HCT116 (cell line): ENCODE measurements at regions not wholly inside any gene's neighbourhood (a gene's known extent, or its start where the extent isn't known, plus 50 kb on each side); places are given as distances from the start of the nearest gene placed in this dataset.

Experiments used
- ATAC-seq: fragments of 200-7000 bp; cut with Tn5 transposase; 2 replicates; pipeline ENCODE4 v1.9.1; 2020; ENCODE audit warnings: mild to moderate bottlenecking, moderate library complexity
- BruUV-seq: library from RNA; stranded (reverse); fragments of 400-500 nt; replicated peaks from 2 replicates; lab custom pipeline; 2021; lab: Mats Ljungman, UMichigan
- CTCF ChIA-PET: fragments of 300-600 bp; sonication (Branson Sonifier 250); formaldehyde crosslinking; loops from one replicate; lab custom pipeline; 2021; ENCODE audit warnings: antibody characterized with exemption; lab: Charles Lee
- POLR2A ChIA-PET: fragments of 300-600, 350-600 bp; sonication (Branson Sonifier 250); formaldehyde crosslinking; loops from one replicate; lab custom pipeline; 2021; ENCODE audit warnings: antibody characterized with exemption; lab: Charles Lee
- RAD21 ChIA-PET, 2 experiments: fragments of 300-600 bp; sonication (Branson Sonifier 250); formaldehyde crosslinking; loops; one replicate each; lab custom pipeline; 2023; ENCODE audit warnings: low total read pairs in 2 of 2; ENCODE audit not compliant: uncharacterized antibody in 2 of 2, unreplicated experiment in 2 of 2, low non-redundant PET in 1 of 2; lab: Charles Lee
- DNase-seq: peaks from one replicate; pipeline ENCODE4 v3.0.0-alpha.2; 2010; ENCODE audit warnings: low read depth, low spot score
- H2AFZ ChIP-seq: fragments of 200-600 bp; shearing (Covaris generic), sonication (generic); 2 replicates; pipeline ENCODE4 v1.6.1; 2017; ENCODE audit warnings: low read depth, mixed run types, mixed read lengths, antibody characterized with exemption, low read length; ENCODE audit not compliant: poor library complexity, severe bottlenecking
- H3K27ac ChIP-seq: 2 replicates; pipeline ENCODE4 v1.5.1; 2012; ENCODE audit warnings: low read depth, low read length
- H3K27me3 ChIP-seq: fragments of 200-600 bp; sonication (generic); 2 replicates; pipeline ENCODE4 v1.6.1; 2016; ENCODE audit warnings: mixed run types, low read length, mixed read lengths; ENCODE audit not compliant: insufficient read depth
- H3K36me3 ChIP-seq, 2 experiments: fragments of 200-500 bp in 1 of 2; fragments of 200-600 bp in 1 of 2; sonication (Bioruptor generic) in 1 of 2; sonication (generic) in 1 of 2; 2 replicates each; pipeline versions ENCODE4 v1.5.1 to v1.6.1; 2014 to 2016; ENCODE audit warnings: low read length in 2 of 2, inconsistent platforms in 1 of 2, mixed read lengths in 1 of 2, mixed run types in 1 of 2; ENCODE audit not compliant: insufficient read depth in 2 of 2, control insufficient read depth in 1 of 2
- H3K4me1 ChIP-seq, 2 experiments: fragments of 200-600 bp in 1 of 2; sonication (generic) in 1 of 2; 2 replicates each; pipeline versions ENCODE4 v1.5.1 to v1.6.1; 2012 to 2017; ENCODE audit warnings: low read length in 2 of 2, inconsistent platforms in 1 of 2, mild to moderate bottlenecking in 1 of 2, mixed read lengths in 1 of 2, mixed run types in 1 of 2, moderate library complexity in 1 of 2; ENCODE audit not compliant: insufficient read depth in 2 of 2, control insufficient read depth in 1 of 2
- H3K4me2 ChIP-seq: fragments of 200-600 bp; sonication (generic); 2 replicates; pipeline ENCODE4 v1.6.1; 2017; ENCODE audit warnings: mixed run types, low read length, mixed read lengths
- H3K4me3 ChIP-seq, 2 experiments: fragments of 200-600 bp in 1 of 2; sonication (generic) in 1 of 2; replicated peaks in 1 of 2; 2 replicates each; pipeline ENCODE4 v1.5.1; 2011 to 2016; ENCODE audit warnings: low read length in 2 of 2, control low read depth in 1 of 2, low read depth in 1 of 2, mild to moderate bottlenecking in 1 of 2, mixed read lengths in 1 of 2, mixed run types in 1 of 2
- H3K79me2 ChIP-seq: fragments of 200-600 bp; sonication (generic); 2 replicates; pipeline ENCODE4 v1.6.1; 2017; ENCODE audit warnings: mild to moderate bottlenecking, mixed run types, low read length, moderate library complexity, mixed read lengths; ENCODE audit not compliant: insufficient read depth
- H3K9ac ChIP-seq: fragments of 200-600 bp; sonication (generic); 2 replicates; pipeline ENCODE4 v1.6.1; 2016; ENCODE audit warnings: low read length, mixed read lengths
- H3K9me2 ChIP-seq: fragments of 200-600 bp; sonication (generic), shearing (Covaris generic); 2 replicates; pipeline ENCODE4 v1.6.1; 2017; ENCODE audit warnings: mixed run types, mild to moderate bottlenecking, moderate library complexity; ENCODE audit not compliant: insufficient read depth
- H3K9me3 ChIP-seq, 2 experiments: fragments of 200-500 bp in 1 of 2; fragments of 200-600 bp in 1 of 2; sonication (Bioruptor generic) in 1 of 2; sonication (generic) in 1 of 2; 2 replicates each; pipeline ENCODE4 v1.6.1; 2014 to 2017; ENCODE audit warnings: low read length in 2 of 2, mixed read lengths in 2 of 2, inconsistent platforms in 1 of 2, low read depth in 1 of 2, mild to moderate bottlenecking in 1 of 2, mixed run types in 1 of 2, moderate library complexity in 1 of 2; ENCODE audit not compliant: control insufficient read depth in 1 of 2, insufficient read depth in 1 of 2
- H4K20me1 ChIP-seq: fragments of 200-600 bp; sonication (generic), shearing (Covaris generic); 2 replicates; pipeline ENCODE4 v1.6.1; 2017; ENCODE audit warnings: mixed run types, mild to moderate bottlenecking, moderate library complexity; ENCODE audit not compliant: insufficient read depth
- CBX3 ChIP-seq: IDR thresholded peaks from 2 replicates; pipeline ENCODE4 v1.6.1; 2012; ENCODE audit warnings: low read depth
- CEBPB ChIP-seq: IDR thresholded peaks from 2 replicates; pipeline ENCODE4 v1.6.1; 2012; ENCODE audit warnings: low read depth
- CTCF ChIP-seq, 3 experiments: fragments of 200-600 bp in 1 of 3; sonication (generic) in 1 of 3; IDR thresholded peaks in 2 of 3; conservative IDR thresholded peaks in 1 of 3; 2 replicates each; pipeline ENCODE4 v1.5.1; 2012 to 2017; ENCODE audit warnings: low read depth in 2 of 3, low read length in 2 of 3, antibody characterized with exemption in 1 of 3, borderline replicate concordance in 1 of 3, control low read depth in 1 of 3, mild to moderate bottlenecking in 1 of 3, mixed read lengths in 1 of 3, mixed run types in 1 of 3, moderate library complexity in 1 of 3; ENCODE audit not compliant: insufficient read depth in 1 of 3
- ELF1 ChIP-seq: IDR thresholded peaks from 2 replicates; pipeline ENCODE4 v1.6.1; 2012; ENCODE audit warnings: low read depth, borderline replicate concordance
- EZH2 ChIP-seq: fragments of 200-600 bp; sonication (generic); IDR thresholded peaks from 2 replicates; pipeline ENCODE4 v1.6.1; 2017; ENCODE audit warnings: antibody characterized with exemption, mixed run types
- EZH2phosphoT487 ChIP-seq: fragments of 200-600 bp; IDR thresholded peaks from 2 replicates; pipeline ENCODE4 v1.6.1; 2018; ENCODE audit warnings: antibody characterized with exemption, borderline replicate concordance
- JUND ChIP-seq: IDR thresholded peaks from 2 replicates; pipeline ENCODE4 v1.6.1; 2012
- MAX ChIP-seq: IDR thresholded peaks from 2 replicates; pipeline ENCODE4 v1.6.1; 2012
- POLR2A ChIP-seq: IDR thresholded peaks from 2 replicates; pipeline ENCODE4 v1.7.0; 2011; ENCODE audit warnings: borderline replicate concordance; ENCODE audit not compliant: insufficient read depth, insufficient read length; ENCODE audit errors: extremely low read depth
- POLR2AphosphoS5 ChIP-seq: IDR thresholded peaks from 2 replicates; pipeline ENCODE4 v1.6.1; 2011; ENCODE audit warnings: mild to moderate bottlenecking, low read depth, low read length, moderate library complexity
- RAD21 ChIP-seq: IDR thresholded peaks from 2 replicates; pipeline ENCODE4 v1.6.1; 2012; ENCODE audit warnings: low read depth, mild to moderate bottlenecking
- SIN3A ChIP-seq: IDR thresholded peaks from 2 replicates; pipeline ENCODE4 v1.6.1; 2012; ENCODE audit warnings: low read depth
- SP1 ChIP-seq: IDR thresholded peaks from 2 replicates; pipeline ENCODE4 v1.6.1; 2012; ENCODE audit warnings: low read depth
- SRF ChIP-seq: IDR thresholded peaks from 2 replicates; pipeline ENCODE4 v1.6.1; 2012; ENCODE audit warnings: low read depth
- YY1 ChIP-seq: IDR thresholded peaks from 2 replicates; pipeline ENCODE4 v1.6.1; 2011; ENCODE audit warnings: low read length, low read depth, moderate library complexity, mild to moderate bottlenecking; ENCODE audit not compliant: insufficient replicate concordance; ENCODE audit errors: extremely low read depth
- ZBTB33 ChIP-seq: IDR thresholded peaks from 2 replicates; pipeline ENCODE4 v1.6.1; 2011; ENCODE audit warnings: mild to moderate bottlenecking, low read length, moderate library complexity; ENCODE audit not compliant: insufficient replicate concordance; ENCODE audit errors: extremely low read depth
- ZFX ChIP-seq: fragments of 450-650 bp; IDR thresholded peaks from 2 replicates; pipeline ENCODE4 v1.6.1; 2017
- ZNF274 ChIP-seq: fragments of 200-500 bp; sonication (Bioruptor generic); IDR thresholded peaks from 2 replicates; pipeline ENCODE4 v1.6.1; 2014; ENCODE audit warnings: mild to moderate bottlenecking, low read depth, low read length, inconsistent platforms
- intact Hi-C: fragments of 100-400 bp; cut with micrococcal nuclease; formaldehyde crosslinking; loops from 2 replicates; pipeline ENCODE4 v1.10.0; 2022
- TF ChIP-seq, protein P1 (sequence below): IDR thresholded peaks from 2 replicates; pipeline ENCODE4 v1.6.1; 2012
- TF ChIP-seq, protein P2 (sequence below): IDR thresholded peaks from 2 replicates; pipeline ENCODE4 v1.6.1; 2012; ENCODE audit warnings: low read depth

GRCh38 chr18:47691611-47692010 lies 238.8 kb downstream of the SMAD2 start:
- CTCF ChIA-PET: no interaction called here
- H3K36me3 ChIP-seq: no peaks in the 10 kb centered on the region
- H3K4me3 ChIP-seq: no peak overlapping the region
- RAD21 ChIA-PET: no interaction called here
- TF ChIP-seq CBX3: no peak
- TF ChIP-seq, protein P1, sequence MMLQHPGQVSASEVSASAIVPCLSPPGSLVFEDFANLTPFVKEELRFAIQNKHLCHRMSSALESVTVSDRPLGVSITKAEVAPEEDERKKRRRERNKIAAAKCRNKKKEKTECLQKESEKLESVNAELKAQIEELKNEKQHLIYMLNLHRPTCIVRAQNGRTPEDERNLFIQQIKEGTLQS: no peak
- TF ChIP-seq RAD21: no peak
- no peak for TF ChIP-seq MAX
- no peak for TF ChIP-seq EZH2
- TF ChIP-seq, protein P2, sequence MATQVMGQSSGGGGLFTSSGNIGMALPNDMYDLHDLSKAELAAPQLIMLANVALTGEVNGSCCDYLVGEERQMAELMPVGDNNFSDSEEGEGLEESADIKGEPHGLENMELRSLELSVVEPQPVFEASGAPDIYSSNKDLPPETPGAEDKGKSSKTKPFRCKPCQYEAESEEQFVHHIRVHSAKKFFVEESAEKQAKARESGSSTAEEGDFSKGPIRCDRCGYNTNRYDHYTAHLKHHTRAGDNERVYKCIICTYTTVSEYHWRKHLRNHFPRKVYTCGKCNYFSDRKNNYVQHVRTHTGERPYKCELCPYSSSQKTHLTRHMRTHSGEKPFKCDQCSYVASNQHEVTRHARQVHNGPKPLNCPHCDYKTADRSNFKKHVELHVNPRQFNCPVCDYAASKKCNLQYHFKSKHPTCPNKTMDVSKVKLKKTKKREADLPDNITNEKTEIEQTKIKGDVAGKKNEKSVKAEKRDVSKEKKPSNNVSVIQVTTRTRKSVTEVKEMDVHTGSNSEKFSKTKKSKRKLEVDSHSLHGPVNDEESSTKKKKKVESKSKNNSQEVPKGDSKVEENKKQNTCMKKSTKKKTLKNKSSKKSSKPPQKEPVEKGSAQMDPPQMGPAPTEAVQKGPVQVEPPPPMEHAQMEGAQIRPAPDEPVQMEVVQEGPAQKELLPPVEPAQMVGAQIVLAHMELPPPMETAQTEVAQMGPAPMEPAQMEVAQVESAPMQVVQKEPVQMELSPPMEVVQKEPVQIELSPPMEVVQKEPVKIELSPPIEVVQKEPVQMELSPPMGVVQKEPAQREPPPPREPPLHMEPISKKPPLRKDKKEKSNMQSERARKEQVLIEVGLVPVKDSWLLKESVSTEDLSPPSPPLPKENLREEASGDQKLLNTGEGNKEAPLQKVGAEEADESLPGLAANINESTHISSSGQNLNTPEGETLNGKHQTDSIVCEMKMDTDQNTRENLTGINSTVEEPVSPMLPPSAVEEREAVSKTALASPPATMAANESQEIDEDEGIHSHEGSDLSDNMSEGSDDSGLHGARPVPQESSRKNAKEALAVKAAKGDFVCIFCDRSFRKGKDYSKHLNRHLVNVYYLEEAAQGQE: no peak
- TF ChIP-seq CTCF (IDR thresholded peaks at IDR 0.05 in 2 of 3, conservative IDR thresholded peaks at IDR 0.05 in 1 of 3; ENCODE audit: borderline replicate concordance in 1 of 3, insufficient read depth in 1 of 3, low read depth in 2 of 3, low read length in 2 of 3): no peak
- TF ChIP-seq SP1: no peak
- TF ChIP-seq ZNF274: no peak
- no peak for TF ChIP-seq CEBPB
- TF ChIP-seq ZFX: no peak
- no peak for TF ChIP-seq SRF
- TF ChIP-seq ELF1: no peak
- no peak for TF ChIP-seq EZH2phosphoT487
- no peak for TF ChIP-seq POLR2A
- no peak for TF ChIP-seq ZBTB33
- no peak for TF ChIP-seq YY1
- TF ChIP-seq POLR2AphosphoS5: no peak
- TF ChIP-seq JUND: no peak
- no peak for TF ChIP-seq SIN3A
- TF ChIP-seq, all 23 proteins: peak for 0
- no peak overlapping the region for H2AFZ ChIP-seq
- POLR2A ChIA-PET: no interaction called here
- H3K4me1 ChIP-seq: no peaks in the 10 kb centered on the region
- H4K20me1 ChIP-seq: no peaks in the 10 kb centered on the region
- no peak for DNase-seq
- no peak for ATAC-seq
- H3K4me2 ChIP-seq: no peak overlapping the region
- H3K79me2 ChIP-seq: no peaks in the 10 kb centered on the region
- no peak overlapping the region for H3K9ac ChIP-seq
- no peaks in the 10 kb centered on the region for H3K9me2 ChIP-seq
- BruUV-seq: no TSS peak
- intact Hi-C loops: no loop called here
- H3K9me3 ChIP-seq: no peaks in the 10 kb centered on the region
- no peak overlapping the region for H3K27ac ChIP-seq
- H3K27me3 ChIP-seq: peaks cover 69% of the 10 kb centered on the region
